ENCODE measurements at regions not wholly inside any gene's neighbourhood (a gene's known extent, or its start where the extent isn't known, plus 50 kb on each side); places are given as distances from the start of the nearest gene placed in this dataset.

GRCh38 chr14:97718886-97719442 lies 921.8 kb downstream of the VRK1 start:
- Histone ChIP-seq H3K4me1 (ENCODE audit: insufficient read depth, poor library complexity, severe bottlenecking) (no peaks in the 10 kb centered on the region), H3K9me3 (ENCODE audit: severe bottlenecking) (peaks cover 4% of the 10 kb centered on the region)

GRCh38 chr14:97719931-97720330 lies 922.7 kb downstream of the VRK1 start:
- ATAC-seq (ENCODE audit: low read depth) (no peak), DNase-seq (ENCODE audit: low spot score) (no peak)
- Histone ChIP-seq H3K9me3 (ENCODE audit: severe bottlenecking) (peaks cover 4% of the 10 kb centered on the region), H3K4me3 (ENCODE audit: severe bottlenecking) (no peak overlapping the region), H3K27me3 (ENCODE audit: insufficient read depth, poor library complexity, severe bottlenecking) (no peaks in the 10 kb centered on the region), H3K36me3 (ENCODE audit: low read depth) (no peaks in the 10 kb centered on the region), H3K27ac (ENCODE audit: poor library complexity, severe bottlenecking) (no peak overlapping the region), H3K4me1 (ENCODE audit: insufficient read depth, poor library complexity, severe bottlenecking) (no peaks in the 10 kb centered on the region)
- TF ChIP-seq CTCF (IDR thresholded peaks at IDR 0.05; ENCODE audit: poor library complexity, severe bottlenecking) = no peak

More at GRCh38 chr14:97718886-97719442, 921.8 kb downstream of the VRK1 start:
- TF ChIP-seq CTCF (IDR thresholded peaks at IDR 0.05; ENCODE audit: poor library complexity, severe bottlenecking) = no peak
- DNase-seq (ENCODE audit: low spot score) = no peak
- H3K27me3 ChIP-seq (ENCODE audit: insufficient read depth, poor library complexity, severe bottlenecking) = no peaks in the 10 kb centered on the region
- no peak for ATAC-seq (ENCODE audit: low read depth)
- no peak overlapping the region for H3K4me3 ChIP-seq (ENCODE audit: severe bottlenecking)
- no peaks in the 10 kb centered on the region for H3K36me3 ChIP-seq (ENCODE audit: low read depth)
- H3K27ac ChIP-seq (ENCODE audit: poor library complexity, severe bottlenecking) = no peak overlapping the region

- H3K36me3 ChIP-seq (ENCODE audit: low read depth) = no peaks in the 10 kb centered on the region
- H3K9me3 ChIP-seq (ENCODE audit: severe bottlenecking) = peaks cover 4% of the 10 kb centered on the region
- no peak for TF ChIP-seq CTCF (IDR thresholded peaks at IDR 0.05; ENCODE audit: poor library complexity, severe bottlenecking)
- H3K27me3 ChIP-seq (ENCODE audit: insufficient read depth, poor library complexity, severe bottlenecking) = no peaks in the 10 kb centered on the region
- no peak for DNase-seq (ENCODE audit: low spot score)
- H3K4me1 ChIP-seq (ENCODE audit: insufficient read depth, poor library complexity, severe bottlenecking) = no peaks in the 10 kb centered on the region
- ATAC-seq (ENCODE audit: low read depth) = no peak
- no peak overlapping the region for H3K27ac ChIP-seq (ENCODE audit: poor library complexity, severe bottlenecking)
- H3K4me3 ChIP-seq (ENCODE audit: severe bottlenecking) = no peak overlapping the region
Observed at GRCh38 chr14:97723351-97723750, 926.2 kb downstream of the VRK1 start.

GRCh38 chr14:97723819-97724218 lies 926.6 kb downstream of the VRK1 start:
- Histone ChIP-seq H3K4me3 (ENCODE audit: severe bottlenecking) (no peak overlapping the region), H3K27me3 (ENCODE audit: insufficient read depth, poor library complexity, severe bottlenecking) (no peaks in the 10 kb centered on the region), H3K27ac (ENCODE audit: poor library complexity, severe bottlenecking) (no peak overlapping the region), H3K9me3 (ENCODE audit: severe bottlenecking) (peaks cover 4% of the 10 kb centered on the region), H3K4me1 (ENCODE audit: insufficient read depth, poor library complexity, severe bottlenecking) (no peaks in the 10 kb centered on the region), H3K36me3 (ENCODE audit: low read depth) (no peaks in the 10 kb centered on the region)
- no peak for TF ChIP-seq CTCF (IDR thresholded peaks at IDR 0.05; ENCODE audit: poor library complexity, severe bottlenecking)
- ATAC-seq (ENCODE audit: low read depth) (no peak), DNase-seq (ENCODE audit: low spot score) (no peak)

- no peaks in the 10 kb centered on the region for H3K36me3 ChIP-seq (ENCODE audit: low read depth)
- H3K27me3 ChIP-seq (ENCODE audit: insufficient read depth, poor library complexity, severe bottlenecking) = no peaks in the 10 kb centered on the region
- no peak overlapping the region for H3K27ac ChIP-seq (ENCODE audit: poor library complexity, severe bottlenecking)
- H3K4me3 ChIP-seq (ENCODE audit: severe bottlenecking) = no peak overlapping the region
- TF ChIP-seq CTCF (IDR thresholded peaks at IDR 0.05; ENCODE audit: poor library complexity, severe bottlenecking) = no peak
- no peaks in the 10 kb centered on the region for H3K4me1 ChIP-seq (ENCODE audit: insufficient read depth, poor library complexity, severe bottlenecking)
- peaks cover 4% of the 10 kb centered on the region for H3K9me3 ChIP-seq (ENCODE audit: severe bottlenecking)
- no peak for DNase-seq (ENCODE audit: low spot score)
- ATAC-seq (ENCODE audit: low read depth) = peak; percentile 60
Observed at GRCh38 chr14:97724265-97724731, 927.1 kb downstream of the VRK1 start.

Measured in RWPE2 (cell line).